ENCODE measurements at regions not wholly inside any gene's neighbourhood (a gene's known extent, or its start where the extent isn't known, plus 50 kb on each side); places are given as distances from the start of the nearest gene placed in this dataset.
"Not testable (repeated sequence)": the region's sequence is repeated elsewhere in the genome, so short reads cannot be mapped to it uniquely, and the experiment has no call there.

DNA sequence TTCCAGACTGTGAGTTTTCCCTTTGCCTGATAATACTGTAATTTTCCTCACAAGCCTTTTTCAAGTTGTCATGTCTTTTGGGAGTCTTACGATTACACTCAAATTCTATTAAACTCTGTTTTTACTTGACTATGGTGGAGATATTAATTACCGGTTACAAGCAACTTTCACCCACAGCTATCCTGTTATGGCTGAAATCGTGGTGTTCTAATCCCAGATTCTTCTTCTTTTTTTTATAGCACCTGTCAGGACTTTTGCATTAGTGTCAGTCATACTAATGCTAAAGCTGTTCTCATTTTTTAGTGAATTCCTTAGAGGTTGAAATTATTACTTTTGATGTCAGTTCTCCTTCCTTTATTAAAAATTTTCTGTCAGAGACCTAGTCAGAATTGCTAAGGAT is 187.8 kb upstream of the CSNK1A1L start:
- DNase-seq: no peak

DNA sequence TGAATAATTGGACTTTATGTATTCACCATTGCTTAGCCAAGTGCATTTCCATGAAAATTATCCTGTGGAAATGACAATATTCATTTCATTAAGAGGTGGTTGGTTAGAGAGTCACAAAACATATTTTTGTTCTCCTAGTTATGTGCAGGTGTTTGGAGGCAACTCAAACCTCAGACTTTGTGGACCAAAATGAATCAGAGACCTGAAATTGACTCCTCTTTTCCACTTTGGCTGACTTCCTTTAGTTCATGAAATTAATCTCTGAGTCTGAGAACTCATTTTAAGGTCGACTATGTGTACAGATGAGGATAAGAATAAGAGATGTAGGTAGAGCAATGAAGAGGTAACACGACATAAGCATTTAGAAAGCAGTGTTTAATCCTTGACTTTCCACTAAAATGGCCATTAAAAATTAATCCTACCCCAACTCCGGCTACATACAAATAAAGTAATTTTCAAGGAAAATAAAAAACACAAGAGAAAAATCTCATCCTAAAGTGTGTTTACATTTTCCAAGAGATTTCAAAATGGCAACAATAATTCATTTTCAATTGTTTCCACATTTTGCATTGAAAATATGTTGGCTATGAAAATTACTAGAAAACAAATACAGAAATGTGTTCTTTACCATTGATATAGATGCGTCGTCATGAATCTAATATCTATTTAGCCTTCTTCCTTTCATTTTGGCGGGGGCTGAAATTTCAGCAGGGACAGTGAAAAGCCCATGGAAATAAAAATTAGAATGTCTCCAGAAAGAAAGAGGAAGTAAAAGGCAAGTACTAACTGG is 185.4 kb upstream of the CSNK1A1L start:
- DNase-seq: no peak

DNA sequence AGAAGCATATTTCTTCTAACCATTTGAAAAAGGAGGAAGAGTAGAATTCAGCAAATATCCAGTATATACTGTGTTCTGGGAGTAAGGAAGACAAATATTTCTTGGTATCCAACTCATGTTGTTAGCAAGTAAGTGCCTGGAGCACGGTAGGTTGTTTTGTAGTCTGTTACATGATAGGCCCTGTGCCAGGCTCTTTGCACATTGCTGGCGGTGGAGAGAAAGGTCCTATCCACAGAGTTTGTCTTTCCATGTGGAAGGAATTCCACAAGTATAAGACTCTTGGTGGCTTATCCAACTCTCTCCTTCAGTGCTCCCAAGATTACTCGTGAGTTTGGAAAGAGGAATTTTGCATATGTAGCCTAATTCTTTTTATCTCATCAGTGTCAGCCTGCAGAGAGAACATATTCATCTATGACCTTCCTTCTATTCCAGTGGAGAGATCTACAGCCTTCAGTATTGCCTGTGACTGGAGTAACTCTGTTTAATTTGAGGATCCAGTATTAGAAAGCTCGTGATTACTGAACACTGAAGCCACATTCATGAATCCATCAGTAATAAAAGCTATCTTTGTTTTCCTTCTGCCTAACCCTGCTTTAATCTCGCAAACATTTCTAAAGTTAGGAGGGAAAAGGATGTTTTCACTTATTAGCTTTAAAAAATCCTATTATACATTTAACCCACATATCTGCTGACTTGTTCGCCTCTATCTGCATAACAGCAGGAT is 183.9 kb upstream of the CSNK1A1L start:
- no peak for DNase-seq

DNA sequence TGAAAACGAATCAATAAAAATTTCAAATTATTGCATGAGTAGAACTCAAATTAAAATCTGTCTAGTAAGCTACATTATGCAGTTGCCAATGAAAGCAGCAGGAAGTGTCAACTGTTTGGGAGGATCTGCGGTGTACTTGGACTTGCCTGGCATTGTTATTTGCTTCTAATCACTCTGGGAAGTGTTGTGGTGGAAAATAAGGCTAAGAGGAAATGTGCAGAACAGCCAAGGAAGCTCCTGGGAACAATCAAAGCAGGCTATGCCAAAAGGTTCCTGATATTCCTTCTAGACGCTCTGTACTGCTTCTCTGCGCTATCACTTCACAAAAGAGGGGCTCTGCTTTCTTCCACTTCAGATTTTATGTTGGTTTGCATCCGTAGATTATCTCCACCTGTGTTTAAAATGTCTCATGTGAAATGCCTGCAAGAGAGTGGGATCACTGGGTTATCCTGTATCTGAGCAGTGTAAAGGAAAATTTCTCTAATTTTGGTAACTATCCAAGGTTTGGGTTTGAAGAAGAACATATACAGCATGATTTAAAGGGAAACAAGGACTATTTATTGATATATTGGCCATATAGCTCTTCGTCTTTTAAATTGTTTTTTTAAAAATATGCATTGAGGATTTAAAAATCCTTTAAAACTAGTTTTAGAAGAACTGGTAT is 182.7 kb upstream of the CSNK1A1L start:
- peak; percentile 63 for DNase-seq

DNA sequence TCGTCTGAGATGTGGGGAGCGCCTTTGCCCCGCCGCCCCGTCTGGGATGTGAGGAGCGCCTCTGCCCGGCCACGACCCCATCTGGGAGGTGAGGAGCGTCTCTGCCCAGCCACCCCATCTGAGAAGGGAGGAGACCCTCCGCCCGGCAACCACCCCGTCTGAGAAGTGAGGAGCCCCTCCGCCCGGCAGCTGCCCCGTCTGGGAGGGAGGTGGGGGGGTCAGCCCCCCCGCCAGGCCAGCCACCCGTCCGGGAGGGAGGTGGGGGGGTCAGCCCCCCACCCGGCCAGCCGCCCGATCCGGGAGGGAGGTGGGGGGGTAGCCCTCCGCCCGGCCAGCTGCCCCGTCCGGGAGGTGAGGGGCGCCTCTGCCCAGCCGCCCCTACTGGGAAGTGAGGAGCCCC is 174.8 kb upstream of the CSNK1A1L start:
- not testable (repeated sequence) for DNase-seq

DNA sequence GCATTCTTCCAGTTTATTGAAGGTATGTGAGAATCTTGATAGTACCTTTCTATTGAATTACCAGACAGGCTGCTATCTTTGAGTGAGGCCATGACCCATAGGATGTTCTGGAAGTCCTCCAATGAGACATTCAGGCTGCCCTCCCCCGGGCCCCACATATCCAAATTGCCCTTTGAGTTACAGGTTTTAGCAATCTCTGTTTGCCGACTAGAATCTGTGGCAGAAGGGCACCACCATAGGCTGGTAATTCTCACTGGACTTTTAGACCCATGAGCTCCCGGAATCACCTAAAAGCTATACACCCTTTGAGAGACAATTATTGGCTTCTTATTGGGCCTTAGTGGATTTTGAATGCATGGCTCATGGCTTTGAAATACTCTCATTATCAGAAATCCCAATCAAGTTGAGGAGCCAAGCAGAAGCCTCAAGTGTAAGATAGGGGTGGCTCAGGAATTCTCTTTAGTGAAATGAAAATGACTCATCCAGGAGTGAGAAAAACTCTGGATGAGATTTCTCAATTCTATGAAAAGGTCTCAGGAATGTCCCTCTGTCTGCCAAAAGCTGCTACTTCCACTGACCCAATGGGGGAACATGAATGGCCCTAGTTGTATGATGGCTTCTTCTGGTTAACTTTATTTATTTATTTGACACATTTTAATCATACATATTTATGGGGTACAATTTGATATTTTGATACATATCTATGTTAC is 172.1 kb upstream of the CSNK1A1L start:
- no peak for DNase-seq

DNA sequence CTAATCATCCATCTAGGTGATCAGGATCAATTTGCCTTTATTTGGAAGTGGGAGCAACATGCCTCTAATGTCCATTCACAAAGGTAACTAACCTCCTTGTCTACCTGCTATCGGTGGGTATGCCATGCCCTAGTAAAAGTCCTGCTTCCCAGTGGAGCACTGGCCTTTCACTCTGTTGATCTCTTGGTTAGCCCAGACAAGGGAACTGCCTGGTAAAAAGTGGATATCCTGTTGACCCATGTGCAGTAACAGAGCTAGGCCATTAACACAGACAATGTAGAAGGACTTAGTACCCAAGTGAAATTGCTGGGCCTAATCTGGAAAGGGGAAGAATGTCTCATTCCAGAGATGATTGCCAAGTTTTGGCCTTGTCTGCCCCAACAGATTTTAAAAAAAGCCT is 171.5 kb upstream of the CSNK1A1L start:
- no peak for DNase-seq

DNA sequence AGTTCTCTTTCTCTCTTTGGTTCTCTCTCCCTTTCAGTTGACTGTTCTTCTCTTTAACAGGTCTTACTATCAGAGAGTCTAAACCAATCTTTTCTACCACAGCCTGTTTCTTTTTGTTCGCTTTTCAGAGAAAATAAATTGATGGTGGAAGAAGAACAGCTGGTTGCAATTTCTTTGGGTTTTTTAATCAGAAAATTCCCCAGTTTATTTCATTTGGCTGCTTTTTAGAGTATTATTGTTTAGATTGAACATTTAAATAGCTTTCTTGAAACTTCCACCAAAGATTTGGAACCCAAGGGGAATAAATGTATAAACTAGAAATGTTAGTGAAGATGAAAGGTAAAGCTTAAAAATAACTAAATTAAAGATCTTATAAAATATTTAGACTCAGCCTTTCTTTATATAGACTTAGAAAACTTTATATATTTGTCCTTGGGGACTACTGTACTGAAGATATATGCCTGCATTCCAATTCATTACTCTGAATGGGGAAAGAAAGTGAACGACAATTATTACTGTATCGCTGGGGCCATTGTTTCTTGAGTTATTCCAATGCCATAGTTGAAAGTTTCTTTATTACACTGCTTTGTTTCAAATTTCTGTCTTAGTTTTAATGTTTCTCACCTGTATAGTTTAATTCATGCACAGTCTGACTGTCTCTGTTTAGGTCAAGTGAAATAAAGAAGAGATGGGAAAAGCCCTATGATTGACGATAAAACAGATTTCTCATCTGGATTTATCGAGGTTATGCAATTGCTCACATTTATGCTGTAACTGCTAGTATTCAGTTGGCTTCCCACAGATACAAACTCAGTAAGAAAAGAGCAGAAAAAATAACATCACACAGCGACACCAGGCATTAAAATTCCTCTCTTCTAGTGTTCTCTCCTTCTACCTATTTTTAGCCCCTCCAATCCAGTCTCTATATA is 169.4 kb upstream of the CSNK1A1L start:
- no peak for DNase-seq

DNA sequence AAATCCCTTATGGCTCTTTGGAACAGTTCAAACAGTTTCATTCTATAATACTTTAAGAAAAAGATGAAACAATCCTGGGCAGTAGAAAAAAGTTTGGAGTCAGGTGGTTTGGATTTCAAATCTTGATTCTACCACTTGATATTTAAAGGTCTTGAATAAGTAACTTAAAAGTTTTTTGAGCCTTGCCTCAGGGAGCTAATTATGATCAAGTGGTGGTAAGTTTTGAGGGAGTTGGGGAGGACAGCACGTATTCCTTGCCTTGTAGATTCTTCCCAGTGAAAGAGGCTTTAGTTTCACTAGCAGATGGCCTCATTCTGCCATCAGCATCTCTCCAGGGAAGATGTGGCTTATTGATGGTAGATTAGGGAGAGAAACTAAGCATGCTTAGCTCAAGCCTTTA is 168.4 kb upstream of the CSNK1A1L start:
- no peak for DNase-seq

DNA sequence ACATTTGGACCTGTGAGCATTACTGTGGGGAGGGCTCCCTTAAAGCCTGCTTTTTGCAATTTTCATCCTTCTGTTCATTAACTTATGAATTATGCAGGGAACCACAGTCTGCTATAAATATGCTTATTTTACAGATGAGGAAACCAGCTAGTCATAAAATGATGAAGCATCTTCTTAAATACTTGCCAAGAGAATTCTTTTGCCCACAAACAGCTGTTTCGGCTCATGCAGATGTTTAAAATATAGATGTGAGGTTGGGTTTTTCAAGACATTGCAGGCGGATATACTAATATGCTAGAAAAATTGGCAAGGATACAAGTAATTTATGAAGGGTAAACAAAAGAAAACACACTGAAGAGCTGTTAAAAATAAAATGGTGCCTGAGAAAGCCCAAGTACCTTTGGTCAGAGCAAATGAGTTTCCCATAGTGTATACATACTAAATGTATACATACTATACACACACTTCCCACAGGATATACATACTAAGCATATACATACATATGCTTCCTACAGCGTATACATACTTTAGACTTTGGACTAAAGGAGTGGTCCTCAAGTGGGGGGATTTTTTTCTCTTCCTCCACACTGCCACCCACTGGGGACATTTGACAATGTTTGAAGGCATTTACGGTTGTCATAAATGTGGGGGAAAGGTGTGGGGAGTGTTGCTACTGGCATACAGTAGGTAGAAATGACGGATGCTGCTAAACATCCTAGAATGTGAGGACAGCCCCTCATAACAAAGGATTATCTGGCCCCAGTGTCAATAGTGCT is 164.9 kb upstream of the CSNK1A1L start:
- no peak for DNase-seq

DNA sequence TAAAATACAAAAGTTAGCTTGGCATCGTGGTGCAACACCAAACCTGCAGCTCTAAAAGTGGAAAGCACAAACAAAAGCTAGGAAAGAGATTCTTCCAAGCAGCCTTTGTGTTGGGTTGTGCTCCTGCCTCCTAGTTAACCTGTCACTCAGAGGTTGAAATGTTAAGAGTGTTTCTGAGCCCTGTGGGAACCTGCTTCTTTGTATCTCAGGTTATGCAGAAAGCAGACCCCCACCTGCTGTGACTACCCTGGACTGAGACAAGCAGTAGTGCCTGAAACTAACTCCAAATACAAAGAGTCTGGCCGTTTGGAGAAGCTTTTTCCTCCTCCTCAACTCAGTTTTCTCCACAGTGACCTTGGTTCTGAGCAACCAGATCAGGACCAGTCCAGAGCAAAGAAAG is 158.4 kb upstream of the CSNK1A1L start:
- no peak for DNase-seq

DNA sequence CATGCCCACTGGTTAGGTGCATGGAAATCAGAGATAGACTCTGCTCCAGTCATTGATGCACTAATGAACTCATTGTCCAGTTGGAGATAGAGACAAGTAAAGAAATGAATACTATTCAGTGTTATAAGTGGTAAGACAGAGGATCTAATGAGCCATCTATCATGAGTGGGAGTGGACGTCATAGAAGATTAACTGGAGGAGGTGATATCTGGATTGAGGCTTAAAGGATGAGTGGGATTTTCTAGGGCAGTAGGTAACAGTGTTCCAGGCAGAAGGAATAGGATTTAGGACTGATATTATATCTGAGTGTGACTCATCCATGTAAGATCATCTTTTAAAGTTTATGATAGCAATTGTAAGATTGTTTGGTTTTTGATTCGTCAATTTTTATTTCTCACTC is 152.2 kb upstream of the CSNK1A1L start:
- DNase-seq: no peak

DNA sequence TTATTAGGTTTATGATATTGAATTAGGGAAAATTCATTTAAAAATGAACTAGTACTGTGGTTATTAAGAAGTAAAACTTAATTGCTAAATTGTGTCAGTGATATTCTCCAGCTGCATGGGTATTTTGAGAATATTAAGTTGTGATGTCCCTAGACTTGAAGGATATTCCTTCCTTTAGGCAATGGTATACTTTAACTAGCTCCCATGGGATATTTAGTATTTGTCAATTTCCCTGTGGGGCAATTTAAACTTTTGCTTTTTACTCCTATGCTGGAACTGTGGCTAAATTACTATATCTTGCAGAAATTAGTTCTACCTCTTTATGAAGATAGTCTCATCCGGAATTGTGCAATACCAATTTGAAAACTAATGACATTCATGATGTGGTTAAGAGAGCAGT is 151.6 kb upstream of the CSNK1A1L start:
- DNase-seq: no peak

DNA sequence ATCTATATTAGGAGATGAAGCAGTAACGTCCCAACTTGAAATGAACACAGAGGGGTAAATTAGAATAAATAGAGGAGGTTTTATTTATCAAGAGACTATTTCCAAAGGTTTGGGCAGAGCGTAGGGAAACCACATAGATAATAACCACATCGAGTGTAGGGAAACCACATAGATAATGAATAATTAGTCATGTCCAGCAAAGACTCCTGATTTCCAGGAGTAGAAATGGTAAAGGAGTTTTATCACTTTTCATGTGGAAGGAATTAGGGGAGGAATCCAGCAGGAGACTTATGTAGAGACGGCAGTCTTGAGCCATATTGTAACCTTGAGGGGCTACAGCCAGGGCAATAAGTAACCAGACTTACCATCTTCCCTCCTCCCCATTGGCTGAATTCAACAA is 136.3 kb upstream of the CSNK1A1L start:
- DNase-seq: no peak

DNA sequence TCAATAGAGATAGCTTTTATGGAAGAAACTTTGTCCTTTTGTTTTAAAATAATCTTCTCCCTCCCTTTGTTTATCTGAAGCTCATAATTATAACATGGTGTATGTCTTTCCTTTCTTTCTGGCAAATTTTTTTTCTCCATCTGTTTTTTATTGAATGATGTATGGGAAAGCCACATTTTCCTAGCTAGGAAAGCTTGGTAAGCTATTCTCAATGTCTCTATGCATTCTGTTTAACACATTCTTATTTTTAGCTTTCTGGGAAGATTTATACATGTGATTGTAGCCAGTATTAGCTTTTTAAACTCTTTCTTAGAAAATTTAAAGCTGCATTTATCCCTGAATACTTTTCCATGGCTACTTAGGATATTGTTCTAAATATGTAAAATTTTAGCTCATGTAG is 124.9 kb upstream of the CSNK1A1L start:
- DNase-seq: no peak

DNA sequence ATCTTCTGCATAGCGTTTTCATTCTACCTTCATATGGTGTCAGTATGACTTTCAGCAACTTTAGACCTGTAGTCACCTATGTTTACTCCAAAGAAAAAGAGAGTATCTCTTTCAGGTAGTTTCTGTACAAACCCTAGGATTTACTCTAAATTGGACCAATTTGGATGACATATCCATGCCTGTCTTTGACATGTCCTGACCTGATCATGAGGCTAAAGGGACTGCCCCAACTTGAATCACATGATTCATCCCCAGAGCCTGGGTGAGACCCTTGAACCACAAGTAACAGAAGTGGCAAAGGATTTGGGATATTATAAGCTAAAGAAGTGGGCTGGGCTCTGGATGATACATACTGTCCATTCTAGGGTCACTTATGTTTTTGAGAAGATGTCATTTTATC is 124.5 kb upstream of the CSNK1A1L start:
- DNase-seq: no peak

DNA sequence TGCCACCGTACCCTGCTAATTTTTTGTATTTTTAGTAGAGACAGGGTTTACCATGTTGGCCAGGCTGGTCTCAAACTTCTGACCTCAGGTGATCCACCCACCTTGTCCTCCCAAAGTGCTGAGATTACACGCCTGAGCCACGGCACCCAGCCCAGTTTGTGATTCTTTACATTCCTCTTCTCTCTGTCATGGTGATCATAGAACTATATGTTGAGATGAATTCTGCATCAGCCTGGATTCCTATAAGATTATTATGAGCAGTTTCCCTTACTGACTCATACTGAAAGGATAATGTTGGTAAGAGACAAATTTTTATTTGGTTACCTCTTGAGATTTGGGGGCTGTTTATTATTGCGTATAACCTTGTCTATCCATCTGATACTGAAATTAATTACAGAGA is 121.5 kb upstream of the CSNK1A1L start:
- no peak for DNase-seq

DNA sequence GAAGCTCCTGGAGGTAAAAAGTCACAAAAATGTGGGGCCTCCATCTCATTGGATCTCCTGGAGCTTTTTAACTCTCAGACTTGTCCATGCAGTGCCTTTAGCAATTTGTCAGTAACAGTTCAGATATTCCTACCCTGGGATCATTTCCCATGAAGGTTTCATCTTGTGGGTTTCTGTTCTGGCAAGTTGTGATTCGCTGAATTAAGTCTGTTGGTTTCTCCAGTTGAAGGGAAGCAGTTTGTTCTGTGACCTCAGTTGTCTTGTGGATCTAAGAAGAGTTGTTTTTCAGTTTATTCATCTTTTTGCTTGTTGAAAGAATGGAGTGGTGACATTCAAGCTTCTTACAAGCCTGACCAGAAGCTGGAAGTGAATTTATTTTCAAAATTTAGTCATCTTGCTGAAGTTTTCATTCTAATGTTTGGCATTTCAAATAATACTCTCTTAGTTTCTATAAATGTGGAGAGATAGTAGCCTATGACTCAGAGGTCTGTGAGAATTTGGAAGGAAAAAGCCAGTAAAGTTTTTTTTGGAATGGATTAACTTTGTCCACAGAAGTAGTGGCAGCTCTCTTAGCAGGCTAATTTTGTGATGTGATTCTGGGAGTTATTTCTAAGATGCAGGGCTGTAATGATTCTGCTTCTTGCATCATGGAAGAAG is 120.1 kb upstream of the CSNK1A1L start:
- DNase-seq: no peak

DNA sequence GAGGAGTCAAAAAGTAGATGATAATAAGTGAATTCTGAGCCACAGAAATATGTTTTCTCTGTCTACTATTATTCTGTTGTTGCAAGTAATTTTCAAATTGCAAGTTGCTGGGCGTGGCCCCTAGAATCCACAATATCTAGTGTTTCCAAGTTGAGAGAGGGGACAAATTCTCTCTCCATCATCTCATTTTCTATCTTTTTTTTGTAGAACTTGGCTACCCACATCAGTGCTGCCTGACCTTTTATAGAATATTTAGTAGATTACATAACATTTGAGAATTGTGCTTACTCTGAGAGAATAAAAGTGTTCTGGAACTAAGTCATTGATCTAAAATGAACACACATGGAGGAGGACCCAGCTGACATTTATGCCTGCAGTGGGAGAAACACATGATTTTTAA is 110.9 kb upstream of the CSNK1A1L start:
- peak; percentile 80 for DNase-seq

DNA sequence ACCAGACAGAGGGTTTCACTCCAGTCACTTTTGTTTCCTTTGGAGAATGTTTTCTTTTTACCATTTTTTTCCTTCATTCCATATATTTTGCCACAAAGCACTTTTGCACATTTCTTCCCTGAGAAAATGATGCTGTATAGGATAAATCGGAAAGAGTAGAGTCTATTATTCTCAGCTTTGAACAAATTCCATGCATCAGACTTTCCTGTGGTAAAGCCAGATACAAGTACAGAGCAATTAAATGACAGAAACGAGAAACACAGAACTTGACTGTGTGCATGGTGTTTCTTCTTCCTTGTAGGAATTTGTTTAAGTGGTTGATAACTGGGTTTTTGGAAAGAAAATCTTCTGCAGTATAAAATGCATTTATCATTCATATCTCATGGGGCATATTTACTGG is 107.4 kb upstream of the CSNK1A1L start:
- DNase-seq: peak; percentile 90

DNA sequence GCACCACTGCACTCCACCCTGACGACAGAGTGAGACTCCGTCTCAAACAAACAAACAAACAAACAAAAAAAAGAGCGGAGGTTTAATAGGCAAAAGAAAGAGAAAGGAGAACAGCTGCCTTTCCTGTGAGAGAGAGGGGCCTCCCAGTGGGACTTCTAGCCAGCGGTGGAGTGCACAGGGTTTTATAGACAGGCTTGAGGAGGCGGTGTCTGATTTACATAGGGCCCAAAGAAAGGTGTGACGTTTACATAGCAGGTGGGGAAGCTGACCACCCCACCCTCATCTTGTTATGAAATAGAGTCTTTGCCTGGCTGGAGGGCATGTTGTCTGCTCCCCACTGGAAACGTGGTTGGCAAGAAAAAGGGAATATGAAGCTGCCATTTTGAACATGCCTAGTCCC is 106.0 kb upstream of the CSNK1A1L start:
- DNase-seq: no peak
